HCEC 1CT (cell line): ENCODE measurements at regions not wholly inside any gene's neighbourhood (a gene's known extent, or its start where the extent isn't known, plus 50 kb on each side); places are given as distances from the start of the nearest gene placed in this dataset.

Source experiments
- DNase-seq: peaks from one replicate; pipeline ENCODE4 v3.0.0-alpha.2; 2017

DNA sequence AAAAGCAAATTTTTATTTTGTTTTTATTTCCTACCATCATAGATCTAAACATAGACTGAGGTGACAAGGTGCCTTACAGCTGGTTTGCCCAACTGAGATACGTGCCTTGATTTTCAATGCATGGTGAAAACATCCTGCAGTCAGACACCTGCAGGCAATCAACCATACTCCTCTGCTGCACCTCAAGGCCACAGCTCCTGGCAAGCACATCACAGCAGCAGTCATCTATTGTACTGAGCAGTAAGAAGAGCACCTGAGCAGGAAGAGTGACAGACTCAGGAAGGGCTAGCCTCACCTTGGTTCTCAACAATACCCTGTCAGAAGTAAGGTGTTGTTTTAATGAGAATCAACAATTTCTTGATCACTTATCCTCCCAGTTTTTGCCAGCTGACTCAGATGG is 1206.8 kb upstream of the NRXN1 start:
- no peak for DNase-seq

DNA sequence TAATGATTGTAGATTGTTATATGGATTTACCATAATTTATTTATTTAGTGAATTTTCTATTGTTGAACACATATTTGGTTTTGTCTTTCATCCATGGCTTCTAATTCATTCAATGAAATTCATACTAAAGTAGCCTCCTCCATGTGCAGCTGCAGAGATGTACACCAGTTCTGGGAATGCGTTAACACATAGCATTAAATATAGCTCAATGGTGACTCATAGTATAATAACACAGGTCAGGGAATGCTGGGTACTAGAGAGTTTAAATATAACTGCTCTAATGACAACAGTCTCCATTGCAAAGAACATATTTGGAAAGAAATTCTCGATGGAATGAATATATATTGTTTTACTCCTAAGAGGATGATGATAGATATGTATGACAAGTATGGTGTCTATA is 1190.2 kb upstream of the NRXN1 start:
- peak; percentile 36 for DNase-seq

DNA sequence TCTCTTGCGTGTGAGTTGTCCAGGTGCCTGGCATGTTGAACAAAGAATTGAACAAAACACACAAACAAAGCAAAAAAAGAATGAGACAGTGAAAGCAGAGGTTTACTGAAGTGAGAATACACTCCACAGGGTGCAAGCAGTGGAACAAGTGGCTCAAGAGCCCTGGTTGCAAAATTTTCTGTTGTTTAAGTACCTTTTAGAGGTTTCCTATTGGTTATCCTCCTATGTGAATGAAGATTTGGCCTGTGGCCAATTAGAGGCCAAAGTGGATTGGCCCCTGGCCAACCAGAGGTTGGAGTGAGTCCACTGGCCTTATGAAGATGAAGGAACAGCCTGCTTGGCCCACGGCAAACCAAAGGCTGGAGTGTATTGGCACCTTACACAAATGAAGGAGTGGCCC is 1188.5 kb upstream of the NRXN1 start:
- DNase-seq = no peak

DNA sequence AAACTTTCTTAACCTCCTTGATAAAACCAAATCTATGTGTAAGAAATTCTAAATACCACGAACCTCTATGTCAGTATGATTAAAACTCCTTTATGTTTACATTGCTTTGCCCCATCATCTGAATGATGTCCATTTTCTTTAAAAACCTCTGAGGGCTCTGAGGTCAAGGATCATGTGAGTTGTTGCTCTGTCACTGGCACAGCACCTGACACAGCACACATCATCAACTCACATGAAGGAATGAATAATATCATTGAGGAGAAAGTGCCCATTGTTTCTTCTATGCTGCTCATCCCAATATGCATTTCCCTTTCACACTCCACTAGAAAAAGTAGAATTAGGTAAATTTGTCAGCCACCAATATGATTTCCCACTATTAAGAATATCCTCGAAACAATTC is 1178.7 kb upstream of the NRXN1 start:
- DNase-seq = no peak

DNA sequence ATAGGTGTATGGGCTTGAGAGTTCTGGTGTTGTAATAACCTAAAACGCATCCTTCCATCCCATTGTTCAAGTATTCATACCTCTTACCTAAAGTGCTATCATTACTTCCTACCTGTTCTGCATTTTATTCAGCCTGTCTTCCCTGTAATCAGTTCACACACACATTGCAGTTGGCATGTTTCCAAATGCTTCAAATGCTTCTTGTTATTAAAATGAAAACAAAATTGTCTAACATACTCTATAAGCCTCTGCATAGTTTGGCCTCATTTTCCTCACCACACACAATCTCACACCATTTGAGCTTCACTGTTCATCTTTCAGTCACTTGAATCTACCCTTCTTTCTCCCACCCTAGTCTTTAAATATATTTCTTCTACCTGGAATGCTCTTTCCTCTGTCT is 1178.2 kb upstream of the NRXN1 start:
- DNase-seq = no peak

DNA sequence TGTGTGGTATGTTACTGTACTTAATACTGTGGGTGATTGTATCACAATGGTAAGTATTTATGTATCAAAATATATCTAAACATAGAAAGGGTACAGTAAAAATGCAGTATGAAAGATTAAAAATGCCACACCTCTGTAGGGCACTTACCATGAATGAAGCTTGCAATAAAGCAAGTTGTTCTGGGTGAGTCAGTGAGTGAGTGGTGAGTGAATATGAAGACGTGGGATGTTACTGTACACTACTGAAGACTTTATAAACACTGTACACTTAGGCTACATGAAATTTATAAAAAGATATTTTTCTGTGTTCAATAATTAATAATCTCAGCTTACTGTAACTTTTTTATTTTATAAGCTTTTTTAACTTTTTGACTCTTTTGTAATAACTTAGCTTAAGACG is 1162.4 kb upstream of the NRXN1 start:
- DNase-seq = peak; percentile 16

DNA sequence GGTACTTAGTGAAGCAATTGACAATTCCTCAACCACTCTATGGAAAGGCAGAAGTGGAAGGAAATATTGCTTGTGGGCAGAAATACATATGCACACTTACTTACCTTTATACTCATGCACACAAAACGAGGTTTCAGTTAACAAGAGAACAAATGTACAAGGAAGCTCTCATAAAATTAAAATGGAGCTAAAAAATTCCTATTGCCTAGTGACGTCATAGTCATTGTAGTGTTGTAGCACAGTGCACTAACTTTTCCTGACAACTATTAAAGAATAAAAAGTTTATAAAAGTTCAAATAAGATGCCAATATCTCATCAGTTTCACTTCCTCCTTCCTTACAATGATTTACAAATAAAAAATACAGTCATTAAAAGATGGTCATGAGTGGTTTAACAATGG is 1161.9 kb upstream of the NRXN1 start:
- DNase-seq = no peak

DNA sequence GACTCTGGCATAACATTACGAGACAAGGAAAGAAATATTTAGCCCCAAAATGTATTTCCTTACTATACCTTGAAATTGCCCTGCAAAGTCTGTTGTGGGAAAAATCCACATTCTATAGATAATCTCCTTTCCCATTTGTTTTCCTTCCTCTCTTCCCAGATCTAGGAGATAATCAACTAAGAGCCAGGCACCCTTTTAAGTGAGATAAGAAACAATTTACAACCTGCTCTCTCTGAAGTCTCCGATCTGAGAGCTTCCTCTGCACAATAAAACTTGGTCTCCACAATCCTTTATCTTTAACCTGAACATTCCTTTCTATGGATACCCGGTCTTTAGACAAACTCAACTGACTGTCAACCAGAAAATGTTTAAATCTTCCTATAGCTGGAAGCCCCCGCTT is 1160.7 kb upstream of the NRXN1 start:
- DNase-seq = no peak

DNA sequence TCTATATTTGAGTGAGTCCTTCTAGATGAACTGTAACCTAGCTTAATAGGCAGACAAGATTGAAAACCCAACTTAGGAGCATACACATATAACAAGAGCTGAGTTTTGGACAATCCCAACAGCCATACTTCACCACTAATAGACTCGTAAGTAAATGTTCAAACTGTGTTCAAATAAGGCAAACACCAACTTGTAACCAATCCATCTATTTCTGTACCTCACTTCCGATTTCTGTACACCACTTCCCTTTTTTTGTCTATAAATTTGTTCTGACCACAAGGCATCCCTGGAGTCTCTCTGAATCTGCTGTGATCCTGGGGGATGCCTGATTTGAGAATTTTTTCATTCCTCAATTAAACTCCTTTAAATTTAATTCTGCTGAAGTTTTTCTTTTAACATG is 1149.1 kb upstream of the NRXN1 start:
- DNase-seq = no peak

DNA sequence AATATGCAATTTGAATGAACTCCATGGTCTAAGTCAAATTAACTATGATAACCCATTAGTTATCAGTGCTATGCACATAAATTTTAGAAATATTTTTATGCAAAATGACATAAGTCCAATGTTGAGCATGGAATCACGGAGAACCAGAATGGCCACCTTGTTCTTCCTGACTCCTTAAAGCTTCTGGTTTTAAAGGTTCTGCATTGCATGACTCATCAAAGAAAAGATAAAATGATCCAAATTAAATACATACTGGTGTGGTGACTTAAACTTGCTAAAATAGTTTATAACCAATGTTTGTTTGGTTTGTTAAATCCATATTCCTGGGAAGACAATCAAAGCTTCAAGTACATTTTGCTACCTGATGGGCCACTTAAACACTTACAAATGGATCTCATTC is 1146.9 kb upstream of the NRXN1 start:
- no peak for DNase-seq

DNA sequence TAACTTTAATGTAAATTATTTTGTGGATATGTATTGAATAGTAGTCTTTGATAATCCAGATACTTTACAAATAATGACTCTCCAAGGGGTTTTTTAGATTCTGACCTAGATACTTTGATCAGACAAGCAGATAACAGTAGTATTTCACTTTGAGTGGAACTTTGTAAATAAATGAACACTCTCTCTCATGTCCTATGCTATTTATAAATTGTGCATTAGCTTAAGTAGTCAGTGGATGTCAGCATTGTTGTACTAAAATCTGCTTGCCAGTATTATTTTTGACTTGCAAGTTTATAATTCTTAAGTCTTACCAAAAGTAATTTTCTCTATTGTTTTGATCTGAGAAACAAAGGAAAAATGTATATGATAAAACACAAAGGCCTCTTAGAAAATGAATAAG is 1113.1 kb upstream of the NRXN1 start:
- DNase-seq = no peak

DNA sequence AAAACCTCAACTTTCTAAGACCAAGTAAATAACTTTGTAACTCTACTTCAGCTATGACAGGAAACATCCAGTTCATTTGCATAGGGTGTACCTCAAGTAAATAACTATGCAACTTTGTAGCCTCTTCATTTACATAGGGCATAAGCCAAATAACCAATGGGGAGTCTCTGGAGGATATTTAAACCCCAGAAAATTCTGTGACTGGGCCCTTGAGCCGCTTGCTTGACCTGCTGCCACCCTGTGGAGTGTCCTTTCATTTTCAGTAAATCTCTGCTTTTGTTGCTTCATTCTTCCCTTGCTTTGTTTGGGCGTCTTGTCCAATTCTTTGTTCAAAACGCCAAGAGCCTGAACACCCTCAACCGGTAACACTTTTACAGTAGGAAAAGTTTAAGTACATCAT is 1112.7 kb upstream of the NRXN1 start:
- DNase-seq = peak; percentile 30

DNA sequence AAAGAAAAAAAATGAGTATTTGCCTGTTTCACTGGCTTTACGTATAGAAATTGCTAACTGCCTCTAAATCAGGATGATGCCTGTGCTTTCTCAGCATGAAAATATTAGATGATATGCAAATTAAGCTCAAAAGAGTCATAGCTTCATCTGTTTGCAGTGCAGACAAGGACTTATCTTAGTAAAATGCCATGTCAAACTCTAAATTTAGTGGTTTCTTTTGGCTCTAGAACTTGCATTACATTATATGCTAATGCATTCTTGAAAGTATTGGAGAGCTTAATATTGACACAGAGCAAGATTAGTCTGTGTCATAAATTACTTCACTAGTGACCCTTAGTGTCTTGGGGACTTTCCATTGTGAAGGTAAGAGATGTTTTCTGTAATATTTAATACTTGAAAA is 1109.1 kb upstream of the NRXN1 start:
- DNase-seq = no peak

DNA sequence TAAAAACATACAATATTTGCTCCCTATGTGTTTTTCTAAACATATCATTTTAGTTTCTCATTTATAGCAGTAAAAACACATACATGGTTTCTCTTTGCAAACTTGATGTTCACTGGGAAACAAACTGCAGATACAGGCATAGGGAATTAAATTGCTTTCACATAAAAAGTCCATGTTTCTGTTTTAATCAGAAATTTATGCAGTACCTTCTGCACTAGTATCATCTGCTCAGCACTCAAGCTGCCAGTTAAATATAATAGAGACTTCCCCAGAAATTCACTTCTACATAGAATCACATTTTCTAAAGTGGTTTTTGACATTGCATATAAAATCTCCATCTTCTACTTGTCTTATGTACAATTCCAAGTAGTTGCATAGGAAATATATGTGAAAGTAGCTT is 1107.3 kb upstream of the NRXN1 start:
- DNase-seq = no peak

DNA sequence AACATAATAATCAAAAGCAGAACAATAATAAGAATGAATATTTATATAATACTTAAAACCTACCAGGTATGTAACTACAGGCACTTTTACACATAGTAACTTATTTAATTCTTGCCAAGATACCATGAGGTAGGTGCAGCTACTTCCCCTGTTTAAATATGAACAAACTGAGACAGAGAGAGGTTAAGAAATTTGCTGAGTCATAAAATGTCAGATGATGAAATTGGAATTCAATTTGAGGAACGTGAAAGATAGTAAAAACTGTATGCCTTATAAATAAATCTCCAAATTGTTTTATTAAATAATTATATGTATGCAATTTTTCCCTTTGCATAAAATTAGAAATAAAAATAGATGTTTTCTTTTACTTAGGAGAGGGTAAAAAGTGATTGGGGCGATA is 1103.3 kb upstream of the NRXN1 start:
- DNase-seq = peak; percentile 20

DNA sequence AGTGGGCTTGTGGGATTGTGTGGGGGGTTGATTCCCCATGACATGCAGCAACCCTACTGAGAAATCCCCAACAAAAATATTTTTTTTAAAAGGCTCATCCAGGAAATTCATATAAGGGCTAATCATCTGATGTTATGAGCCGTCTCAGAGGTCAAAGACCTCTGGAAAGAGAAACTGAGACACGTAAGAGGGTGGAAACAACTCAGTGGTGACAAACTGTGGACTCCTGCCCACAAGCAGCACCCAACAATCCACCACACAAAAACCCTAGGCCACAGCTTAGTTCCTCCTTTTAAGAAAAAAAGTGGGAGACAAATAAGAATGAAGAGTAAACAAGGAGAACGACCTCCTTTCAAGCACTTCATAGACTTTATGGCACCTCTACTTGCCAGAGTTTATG is 1096.1 kb upstream of the NRXN1 start:
- DNase-seq = peak; percentile 40

DNA sequence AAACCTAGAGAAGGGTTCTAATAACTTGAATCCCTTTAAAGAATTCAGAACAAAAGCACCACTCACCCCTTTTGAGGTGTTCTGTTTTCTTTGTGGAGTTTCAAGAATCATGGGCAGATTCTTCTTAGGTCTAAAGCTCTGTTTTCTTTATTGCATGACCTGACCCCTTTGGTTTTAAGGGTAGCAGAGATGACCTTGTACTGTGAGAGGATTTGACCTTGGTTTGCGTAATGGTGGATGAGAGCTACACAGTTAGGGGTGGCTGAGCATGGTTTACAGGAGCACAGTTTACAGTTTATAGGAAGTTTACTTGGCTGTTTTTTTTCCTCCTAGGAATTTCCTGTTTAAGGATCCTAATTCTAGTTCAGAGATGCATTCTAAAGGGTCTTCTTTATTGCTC is 1095.6 kb upstream of the NRXN1 start:
- DNase-seq = no peak

DNA sequence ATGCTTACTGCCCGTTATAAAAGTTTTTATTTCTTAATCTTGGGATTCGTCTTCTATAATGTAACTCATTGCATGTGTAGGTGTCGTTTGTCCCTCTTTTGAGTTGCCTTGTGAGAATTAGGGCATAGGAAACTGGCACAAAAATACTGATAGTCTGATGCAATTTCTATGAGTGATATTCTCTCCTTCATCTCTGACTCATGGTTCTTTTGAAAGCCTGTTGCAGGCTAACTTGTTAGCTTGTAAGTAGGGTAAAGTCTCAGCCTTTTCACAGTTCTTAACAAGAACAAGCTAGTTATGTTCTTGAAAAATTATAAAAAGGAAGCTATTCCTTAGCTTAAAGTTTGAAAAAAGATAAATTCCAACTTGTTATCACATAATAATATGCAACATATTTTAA is 1085.4 kb upstream of the NRXN1 start:
- DNase-seq = peak; percentile 59

DNA sequence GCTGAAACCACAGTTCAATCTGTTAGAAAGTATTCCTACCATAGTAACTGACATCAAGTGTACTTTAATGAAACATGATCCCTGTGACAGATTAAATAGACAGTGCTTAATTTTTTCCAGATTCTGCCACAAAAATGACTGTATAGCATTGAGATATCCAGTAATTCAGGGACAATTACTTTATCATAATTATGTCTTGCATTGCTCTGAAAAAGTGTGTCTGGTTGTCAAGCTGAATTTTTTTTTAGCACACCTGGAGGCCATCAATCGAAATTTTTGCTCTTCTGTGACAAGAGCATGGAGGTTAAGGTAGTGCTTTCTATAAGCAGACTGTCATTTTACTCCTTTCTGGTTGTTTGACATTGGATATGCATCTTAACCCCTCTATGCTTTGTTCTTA is 1083.8 kb upstream of the NRXN1 start:
- no peak for DNase-seq

DNA sequence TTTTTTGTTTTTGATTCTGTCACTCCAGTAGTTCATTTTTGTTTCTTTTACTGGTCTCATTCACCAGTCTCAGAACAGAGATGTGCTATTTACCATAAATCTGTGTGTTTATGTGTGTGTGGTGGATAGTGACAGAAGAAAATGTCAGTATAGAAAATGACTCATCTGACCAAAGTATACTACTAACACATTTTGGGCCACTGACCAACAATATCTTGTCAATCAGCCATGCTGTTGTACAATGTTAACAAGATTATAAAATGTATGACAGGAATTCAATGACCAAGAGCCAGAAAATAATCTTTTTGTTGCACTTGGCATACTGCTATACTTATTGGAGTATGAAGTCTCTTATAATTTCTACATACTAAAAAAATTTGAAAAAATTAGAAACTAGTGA is 1081.4 kb upstream of the NRXN1 start:
- DNase-seq = no peak

DNA sequence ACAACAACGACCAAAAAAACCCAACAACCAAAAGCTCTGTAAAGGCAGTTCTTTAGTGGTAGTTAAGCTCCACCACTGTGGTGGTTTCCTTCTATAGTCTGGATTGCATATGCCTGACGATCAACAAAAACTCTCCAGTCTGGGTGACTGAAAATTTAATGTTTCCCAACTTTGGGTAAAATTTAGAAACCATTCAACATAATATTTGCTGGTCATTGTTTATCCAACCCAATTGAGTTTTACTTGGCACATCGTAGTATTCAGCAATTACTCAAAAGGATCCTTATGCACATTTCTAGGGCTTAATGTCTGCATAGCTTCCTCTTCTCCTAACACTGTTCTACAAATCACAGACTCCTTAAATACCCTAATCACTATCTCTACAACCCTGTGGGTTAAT is 1080.2 kb upstream of the NRXN1 start:
- no peak for DNase-seq

DNA sequence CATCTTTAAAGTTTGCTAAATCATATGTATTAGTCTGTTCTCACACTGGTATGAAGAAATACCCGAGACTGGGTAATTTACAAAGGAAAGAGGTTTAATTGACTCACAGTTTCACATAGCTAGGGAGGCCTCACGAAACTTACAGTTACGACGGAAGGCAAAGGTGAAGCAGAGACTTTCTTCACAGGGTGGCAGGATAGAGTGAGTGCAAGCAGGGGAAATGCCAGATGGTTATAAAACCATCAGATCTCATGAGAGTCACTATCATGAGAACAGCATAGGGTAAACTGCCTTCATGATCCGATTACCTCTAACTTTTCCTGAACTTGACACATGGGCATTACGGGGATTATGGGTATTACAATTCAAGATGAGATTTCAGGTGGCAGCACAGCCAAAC is 1075.2 kb upstream of the NRXN1 start:
- no peak for DNase-seq

DNA sequence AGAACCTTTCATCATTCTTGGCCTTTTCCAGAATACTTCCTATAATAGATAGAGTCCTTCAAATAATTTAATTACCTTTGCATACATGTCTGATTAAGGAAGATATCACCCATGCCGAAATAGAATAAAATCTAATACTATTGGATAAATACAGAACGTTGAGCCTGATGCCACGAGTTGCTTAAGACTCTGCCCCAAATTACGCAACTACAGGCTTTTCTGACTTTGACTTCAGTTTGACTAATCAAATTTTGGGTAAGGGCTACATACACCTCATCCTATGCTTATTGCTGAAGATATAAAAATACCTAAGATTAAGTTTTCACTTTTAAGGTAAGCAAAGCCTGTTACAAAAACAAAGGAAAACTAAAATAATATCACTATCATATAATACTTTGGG is 1065.1 kb upstream of the NRXN1 start:
- no peak for DNase-seq

DNA sequence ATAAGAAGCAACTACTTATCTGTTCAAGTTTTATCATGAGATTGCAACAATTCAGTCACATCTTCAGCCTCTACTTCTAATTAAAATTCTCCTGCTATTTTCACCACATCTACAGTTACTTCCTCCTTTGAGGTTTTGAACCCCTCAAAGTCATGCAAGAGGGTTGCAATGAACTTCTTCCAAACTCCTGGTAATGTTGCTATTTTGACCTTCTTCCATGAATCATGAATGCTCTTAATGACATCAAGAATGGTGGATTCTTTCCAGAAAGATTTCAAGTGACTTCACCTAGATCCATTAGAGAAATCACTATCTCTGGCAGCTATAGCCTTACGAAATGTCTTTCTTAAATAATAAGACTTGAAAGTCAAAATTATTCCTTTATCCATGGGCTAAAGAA is 1052.8 kb upstream of the NRXN1 start:
- peak; percentile 23 for DNase-seq

DNA sequence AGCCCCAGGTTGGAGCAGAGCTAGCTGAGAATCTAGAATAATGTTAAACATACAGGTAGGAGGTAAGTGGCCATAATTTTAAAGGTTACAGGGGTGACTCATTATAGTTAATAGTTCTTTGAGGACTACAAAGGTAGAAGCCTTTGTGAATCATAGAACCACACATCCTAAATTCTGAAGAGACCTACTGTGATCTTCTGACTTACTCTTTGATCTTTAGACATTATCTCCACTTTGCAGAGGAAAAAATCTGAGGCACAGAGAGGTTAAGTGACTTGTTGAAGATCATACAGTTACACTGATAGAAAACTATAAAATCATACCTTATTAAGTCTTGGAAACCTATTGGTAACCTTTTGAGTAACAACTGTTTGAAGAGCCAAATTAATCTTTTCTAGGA is 1051.3 kb upstream of the NRXN1 start:
- DNase-seq = no peak

DNA sequence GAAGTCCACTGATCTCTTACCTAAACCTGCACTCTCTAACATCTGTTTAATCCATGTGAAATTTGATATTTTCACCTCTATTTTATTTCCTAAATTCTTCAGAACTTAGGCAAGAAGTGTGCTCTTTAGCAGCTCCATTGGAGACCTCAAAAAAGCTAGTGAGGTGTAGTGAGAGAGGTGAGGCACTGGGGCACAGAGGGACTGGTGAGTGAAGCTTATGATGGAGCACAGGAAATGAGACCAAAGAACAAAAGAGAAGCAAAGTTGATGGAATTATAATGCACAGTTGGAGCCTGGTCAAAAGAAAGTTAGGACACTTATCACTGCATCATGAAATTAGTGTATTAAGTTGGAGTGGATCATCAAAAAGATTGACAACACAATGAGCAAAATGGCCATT is 1050.7 kb upstream of the NRXN1 start:
- DNase-seq = no peak

DNA sequence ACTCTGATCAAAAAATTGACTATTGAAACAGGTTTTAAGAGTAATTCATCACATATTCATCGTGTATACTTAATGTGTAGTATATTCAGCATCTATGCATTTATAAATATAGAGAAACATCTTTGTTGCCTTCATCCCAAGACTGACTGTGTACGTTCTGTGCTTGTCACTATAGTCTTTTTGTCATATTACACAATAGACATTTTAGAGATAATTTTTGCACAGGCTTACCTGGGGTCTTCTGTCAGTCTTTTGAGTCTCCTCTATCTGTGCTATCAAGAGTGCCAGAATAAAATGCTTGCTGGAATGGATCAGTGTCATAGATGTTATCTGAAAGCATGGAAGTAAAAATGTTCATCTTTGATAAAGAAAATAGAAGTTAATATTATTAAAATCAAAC is 1047.7 kb upstream of the NRXN1 start:
- no peak for DNase-seq
